ENCODE measurements at regions not wholly inside any gene's neighbourhood (a gene's known extent, or its start where the extent isn't known, plus 50 kb on each side); places are given as distances from the start of the nearest gene placed in this dataset.
"Not testable (repeated sequence)": the region's sequence is repeated elsewhere in the genome, so short reads cannot be mapped to it uniquely, and the experiment has no call there.

- Histone ChIP-seq H3K27me3 (no peaks in the 10 kb centered on the region), H3K36me3 (no peaks in the 10 kb centered on the region), H3K9me3 (ENCODE audit: low read depth) (no peaks in the 10 kb centered on the region), H3K4me1 (ENCODE audit: low read depth) (no peaks in the 10 kb centered on the region), H3K4me3 (no peak overlapping the region), H3K27ac (no peak overlapping the region)
- DNase-seq (ENCODE audit: low read depth in 1 of 2, low spot score in 1 of 2) = no peak
- TF ChIP-seq, protein P1, sequence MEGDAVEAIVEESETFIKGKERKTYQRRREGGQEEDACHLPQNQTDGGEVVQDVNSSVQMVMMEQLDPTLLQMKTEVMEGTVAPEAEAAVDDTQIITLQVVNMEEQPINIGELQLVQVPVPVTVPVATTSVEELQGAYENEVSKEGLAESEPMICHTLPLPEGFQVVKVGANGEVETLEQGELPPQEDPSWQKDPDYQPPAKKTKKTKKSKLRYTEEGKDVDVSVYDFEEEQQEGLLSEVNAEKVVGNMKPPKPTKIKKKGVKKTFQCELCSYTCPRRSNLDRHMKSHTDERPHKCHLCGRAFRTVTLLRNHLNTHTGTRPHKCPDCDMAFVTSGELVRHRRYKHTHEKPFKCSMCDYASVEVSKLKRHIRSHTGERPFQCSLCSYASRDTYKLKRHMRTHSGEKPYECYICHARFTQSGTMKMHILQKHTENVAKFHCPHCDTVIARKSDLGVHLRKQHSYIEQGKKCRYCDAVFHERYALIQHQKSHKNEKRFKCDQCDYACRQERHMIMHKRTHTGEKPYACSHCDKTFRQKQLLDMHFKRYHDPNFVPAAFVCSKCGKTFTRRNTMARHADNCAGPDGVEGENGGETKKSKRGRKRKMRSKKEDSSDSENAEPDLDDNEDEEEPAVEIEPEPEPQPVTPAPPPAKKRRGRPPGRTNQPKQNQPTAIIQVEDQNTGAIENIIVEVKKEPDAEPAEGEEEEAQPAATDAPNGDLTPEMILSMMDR (IDR thresholded peaks at IDR 0.05; ENCODE audit: low read depth, low read length) = no peak
Measured at GRCh38 chr12:19822476-19822875, 383.2 kb downstream of the AEBP2 start.

DNA sequence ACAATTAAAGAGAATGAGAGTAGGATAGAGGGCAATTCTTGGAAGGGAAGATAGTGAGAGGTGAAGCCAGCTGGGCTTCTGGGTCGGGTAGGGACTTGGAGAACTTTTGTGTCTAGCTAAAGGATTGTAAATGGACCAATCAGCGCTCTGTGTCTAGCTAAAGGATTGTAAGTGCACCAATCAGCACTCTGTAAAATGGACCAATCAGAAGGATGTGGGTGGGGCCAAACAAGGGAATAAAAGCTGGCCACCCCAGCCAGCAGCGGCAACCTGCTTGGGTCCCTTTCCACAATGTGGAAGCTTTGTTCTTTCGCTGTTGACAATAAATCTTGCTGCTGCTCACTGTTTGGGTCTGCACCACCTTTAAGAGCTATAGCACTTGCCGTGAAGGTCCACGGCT is 384.0 kb downstream of the AEBP2 start:
- not testable (repeated sequence) for H3K36me3 ChIP-seq; H3K4me1 ChIP-seq (ENCODE audit: low read depth); H3K9me3 ChIP-seq (ENCODE audit: low read depth); H3K27me3 ChIP-seq; H3K4me3 ChIP-seq; DNase-seq (ENCODE audit: low read depth in 1 of 2, low spot score in 1 of 2); H3K27ac ChIP-seq

GRCh38 chr12:19826980-19827550 is 387.8 kb downstream of the AEBP2 start:
- Histone ChIP-seq H3K4me1 (ENCODE audit: low read depth) (no peaks in the 10 kb centered on the region), H3K27me3 (no peaks in the 10 kb centered on the region), H3K9me3 (ENCODE audit: low read depth) (no peaks in the 10 kb centered on the region), H3K36me3 (no peaks in the 10 kb centered on the region), H3K27ac (no peak overlapping the region), H3K4me3 (no peak overlapping the region)
- DNase-seq (ENCODE audit: low read depth in 1 of 2, low spot score in 1 of 2) = peak in 1 of 2 donors; percentile 21
- TF ChIP-seq, protein P1 (IDR thresholded peaks at IDR 0.05; ENCODE audit: low read depth, low read length) = no peak

- H3K4me1 ChIP-seq (ENCODE audit: low read depth) = no peaks in the 10 kb centered on the region
- TF ChIP-seq, protein P1 (IDR thresholded peaks at IDR 0.05; ENCODE audit: low read depth, low read length) = no peak
Measured at GRCh38 chr12:19829100-19829853, 390.0 kb downstream of the AEBP2 start.

DNA sequence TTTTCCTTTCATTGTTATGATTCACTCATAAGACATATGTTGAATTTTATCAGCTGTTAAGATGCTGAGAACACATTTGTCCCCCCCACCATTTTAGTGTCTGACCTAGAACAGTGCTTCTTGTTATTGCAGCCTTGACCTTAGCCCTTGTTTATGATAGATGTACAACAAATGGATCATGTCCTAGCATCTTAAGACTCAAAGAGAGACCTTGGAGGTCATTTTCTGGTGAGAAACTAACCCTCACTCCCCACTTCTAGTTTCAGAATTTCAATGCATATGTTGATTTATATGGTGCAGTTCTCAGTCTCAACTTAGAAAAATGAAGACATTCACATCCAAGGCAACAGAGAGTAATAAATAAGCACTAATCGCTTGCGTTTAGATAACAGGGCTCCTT is 391.2 kb downstream of the AEBP2 start:
- DNase-seq (ENCODE audit: low read depth in 1 of 2, low spot score in 1 of 2) = no peak
- Histone ChIP-seq H3K4me1 (ENCODE audit: low read depth) (no peaks in the 10 kb centered on the region), H3K27me3 (no peaks in the 10 kb centered on the region), H3K9me3 (ENCODE audit: low read depth) (no peaks in the 10 kb centered on the region), H3K27ac (no peak overlapping the region), H3K36me3 (no peaks in the 10 kb centered on the region), H3K4me3 (no peak overlapping the region)
- TF ChIP-seq, protein P1 (IDR thresholded peaks at IDR 0.05; ENCODE audit: low read depth, low read length) = no peak

More at GRCh38 chr12:19829100-19829853, 390.0 kb downstream of the AEBP2 start:
- H3K27ac ChIP-seq = no peak overlapping the region
- no peak for DNase-seq (ENCODE audit: low read depth in 1 of 2, low spot score in 1 of 2)
- H3K9me3 ChIP-seq (ENCODE audit: low read depth) = no peaks in the 10 kb centered on the region
- H3K4me3 ChIP-seq = no peak overlapping the region
- no peaks in the 10 kb centered on the region for H3K36me3 ChIP-seq
- H3K27me3 ChIP-seq = no peaks in the 10 kb centered on the region

GRCh38 chr12:19833775-19834501 is 394.6 kb downstream of the AEBP2 start:
- Histone ChIP-seq H3K4me3 (no peak overlapping the region), H3K9me3 (ENCODE audit: low read depth) (no peaks in the 10 kb centered on the region)
- TF ChIP-seq, protein P1 (IDR thresholded peaks at IDR 0.05; ENCODE audit: low read depth, low read length) = no peak

More at GRCh38 chr12:19833775-19834501, 394.6 kb downstream of the AEBP2 start:
- DNase-seq (ENCODE audit: low read depth in 1 of 2, low spot score in 1 of 2) = peak in 1 of 2 donors; percentile 84
- H3K27me3 ChIP-seq = no peaks in the 10 kb centered on the region
- no peaks in the 10 kb centered on the region for H3K4me1 ChIP-seq (ENCODE audit: low read depth)
- no peak overlapping the region for H3K27ac ChIP-seq
- no peaks in the 10 kb centered on the region for H3K36me3 ChIP-seq

All from cardiac muscle cell (in vitro differentiated cells and primary cell).